GM21737 (cell line): ENCODE measurements at regions not wholly inside any gene's neighbourhood (a gene's known extent, or its start where the extent isn't known, plus 50 kb on each side); places are given as distances from the start of the nearest gene placed in this dataset.

Experiments used
- ATAC-seq: cut with Tn5 transposase; IDR thresholded peaks from one replicate; pipeline ENCODE4 v1.9.1; 2021; ENCODE audit warnings: mild to moderate bottlenecking, moderate library complexity; ENCODE audit not compliant: unreplicated experiment

DNA sequence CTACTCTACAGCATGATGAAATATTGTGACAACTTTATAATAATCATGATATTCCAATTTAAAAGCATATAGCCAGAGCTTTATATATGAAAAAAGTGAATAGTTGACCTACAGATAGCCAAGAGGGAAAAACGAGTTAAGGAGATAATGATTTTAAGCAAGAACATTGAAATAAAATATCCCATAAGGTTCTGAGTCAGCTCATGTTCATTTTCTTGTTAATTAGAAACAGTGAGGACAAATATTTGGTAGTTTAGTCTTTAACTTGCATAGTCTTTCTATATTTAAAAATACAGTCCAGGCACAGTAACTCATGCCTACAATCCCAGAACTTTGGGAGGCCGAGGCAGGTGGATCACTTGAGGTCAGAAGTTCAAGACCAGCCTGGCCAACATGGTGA lies 55.8 kb upstream of the CDH6 start:
- ATAC-seq, result no peak

DNA sequence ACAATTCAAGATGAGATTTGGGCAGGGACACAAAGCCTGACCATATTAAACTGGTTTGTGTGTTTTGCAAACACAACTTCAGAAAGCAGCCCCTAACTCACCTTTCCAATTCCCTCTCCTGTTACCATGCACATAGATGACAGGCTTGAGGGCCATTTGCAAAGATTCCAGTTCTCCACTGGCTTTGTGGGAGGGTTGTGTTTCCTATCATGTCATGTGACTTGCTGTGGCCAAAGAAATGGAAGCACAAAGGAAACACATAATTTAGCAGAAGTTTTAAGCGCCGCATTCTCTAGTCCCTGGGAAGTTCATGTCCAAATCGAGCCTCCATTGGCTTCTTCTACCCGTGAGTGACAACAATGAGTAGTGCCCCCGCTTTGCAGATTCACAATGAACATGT lies 57.9 kb upstream of the CDH6 start:
- no peak for ATAC-seq

DNA sequence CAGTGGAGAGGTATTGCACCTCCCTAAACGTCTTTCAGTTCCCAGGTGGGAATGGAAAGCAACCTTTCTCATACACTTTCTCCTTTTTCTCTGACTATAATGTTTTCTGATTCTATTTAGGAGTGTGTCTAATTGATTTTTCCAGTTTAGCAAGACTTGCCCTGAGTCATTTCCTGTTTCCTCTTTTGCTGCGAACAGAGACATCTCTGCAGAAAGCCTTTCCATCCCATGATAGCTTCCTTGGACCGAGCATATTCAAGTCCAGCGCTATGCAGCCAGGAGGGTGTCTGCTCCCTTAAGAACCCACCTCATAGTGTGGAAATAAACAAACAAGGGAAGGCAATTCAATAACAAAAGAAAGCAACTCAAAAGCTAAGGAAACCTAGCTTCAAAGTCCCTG lies 60.0 kb upstream of the CDH6 start:
- ATAC-seq, result no peak

DNA sequence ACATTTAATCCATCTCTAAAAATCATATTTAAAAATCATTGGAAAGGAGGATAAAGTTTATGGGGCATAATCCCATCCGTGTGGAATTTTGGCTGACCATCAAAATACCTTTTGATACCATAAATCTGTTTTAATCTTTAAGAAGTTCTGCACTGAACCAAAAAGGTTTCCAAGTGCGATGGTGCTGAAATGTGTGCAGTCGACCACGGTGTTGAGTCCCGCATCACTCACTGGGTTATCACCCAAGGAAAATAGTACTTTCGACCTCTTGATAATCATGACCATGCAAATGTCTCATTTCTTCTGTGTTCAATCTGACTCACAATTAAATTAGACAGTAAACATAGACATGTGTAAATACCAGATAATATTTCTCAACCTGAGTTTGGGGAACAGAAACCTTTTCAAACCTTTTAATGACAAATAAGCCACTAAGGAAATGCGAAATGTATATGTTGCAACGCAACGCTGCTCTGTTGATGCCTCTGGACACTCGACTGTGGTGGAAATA lies 62.0 kb upstream of the CDH6 start:
- ATAC-seq, result no peak

DNA sequence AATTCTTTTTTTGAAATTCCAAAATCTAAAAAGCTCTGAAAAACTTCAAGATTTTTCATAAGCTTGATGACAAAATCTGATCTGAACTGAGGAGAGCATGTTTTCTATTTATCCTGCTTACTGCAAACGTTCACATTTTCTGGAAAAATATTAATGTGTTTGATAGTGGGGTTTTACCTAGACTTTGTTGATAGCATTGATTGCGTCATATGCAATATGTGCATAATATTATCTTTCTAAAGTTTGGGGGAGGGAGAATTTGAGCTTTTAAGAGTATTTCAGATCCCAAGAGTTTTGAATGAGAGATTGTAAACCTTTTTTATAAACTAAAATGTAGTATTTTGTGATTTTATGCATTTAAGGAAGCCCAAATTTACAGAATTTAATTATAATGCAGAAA lies 62.8 kb upstream of the CDH6 start:
- ATAC-seq, result no peak

DNA sequence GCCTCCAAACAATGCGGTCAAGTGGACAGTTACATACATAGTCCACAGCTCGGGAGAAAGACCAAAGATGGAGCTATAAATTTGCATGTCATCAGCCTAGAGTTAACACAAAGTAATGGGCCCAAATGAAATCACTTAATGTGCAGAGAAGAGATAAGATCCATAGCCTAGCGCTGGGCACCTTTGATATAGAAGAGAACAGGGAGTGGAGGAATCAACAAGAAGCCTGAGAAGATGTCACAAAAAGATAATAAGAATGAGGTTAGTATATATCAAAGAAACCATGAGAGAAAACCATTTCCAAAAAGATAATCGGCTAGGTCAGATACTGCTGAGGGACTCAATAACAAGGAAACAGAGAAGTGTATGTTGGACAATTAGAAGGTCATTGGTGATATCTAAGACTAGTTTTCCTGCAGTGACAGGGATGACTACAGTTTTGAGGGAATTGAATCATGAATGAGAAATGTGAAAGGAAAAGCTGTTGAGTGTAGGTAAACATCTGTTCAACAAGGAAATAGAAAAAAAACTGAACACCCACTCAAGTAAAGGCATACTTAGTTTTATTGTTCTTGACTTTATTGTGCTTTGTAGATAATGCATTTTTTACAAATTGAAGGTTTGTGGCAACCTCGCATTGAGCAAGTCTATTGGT lies 68.7 kb upstream of the CDH6 start:
- no peak for ATAC-seq

DNA sequence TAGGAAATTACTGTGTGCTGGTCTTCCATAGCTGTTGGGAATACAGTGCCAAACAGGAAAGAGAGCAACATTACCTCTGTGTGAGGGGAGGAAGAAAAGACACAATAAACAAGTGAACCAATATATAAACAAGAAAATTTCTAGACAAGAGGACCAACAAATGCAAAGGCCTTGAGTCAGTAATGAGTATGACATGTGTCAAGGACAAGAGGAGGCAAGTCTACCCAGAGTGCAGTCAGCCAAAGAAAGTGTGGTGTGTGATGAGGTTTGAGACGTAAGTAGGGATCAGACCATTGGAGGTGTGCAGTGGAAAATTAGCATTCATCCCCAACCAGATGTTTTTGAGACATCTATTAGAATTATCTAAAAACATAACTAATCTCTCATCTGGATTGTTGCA lies 69.5 kb upstream of the CDH6 start:
- no peak for ATAC-seq

DNA sequence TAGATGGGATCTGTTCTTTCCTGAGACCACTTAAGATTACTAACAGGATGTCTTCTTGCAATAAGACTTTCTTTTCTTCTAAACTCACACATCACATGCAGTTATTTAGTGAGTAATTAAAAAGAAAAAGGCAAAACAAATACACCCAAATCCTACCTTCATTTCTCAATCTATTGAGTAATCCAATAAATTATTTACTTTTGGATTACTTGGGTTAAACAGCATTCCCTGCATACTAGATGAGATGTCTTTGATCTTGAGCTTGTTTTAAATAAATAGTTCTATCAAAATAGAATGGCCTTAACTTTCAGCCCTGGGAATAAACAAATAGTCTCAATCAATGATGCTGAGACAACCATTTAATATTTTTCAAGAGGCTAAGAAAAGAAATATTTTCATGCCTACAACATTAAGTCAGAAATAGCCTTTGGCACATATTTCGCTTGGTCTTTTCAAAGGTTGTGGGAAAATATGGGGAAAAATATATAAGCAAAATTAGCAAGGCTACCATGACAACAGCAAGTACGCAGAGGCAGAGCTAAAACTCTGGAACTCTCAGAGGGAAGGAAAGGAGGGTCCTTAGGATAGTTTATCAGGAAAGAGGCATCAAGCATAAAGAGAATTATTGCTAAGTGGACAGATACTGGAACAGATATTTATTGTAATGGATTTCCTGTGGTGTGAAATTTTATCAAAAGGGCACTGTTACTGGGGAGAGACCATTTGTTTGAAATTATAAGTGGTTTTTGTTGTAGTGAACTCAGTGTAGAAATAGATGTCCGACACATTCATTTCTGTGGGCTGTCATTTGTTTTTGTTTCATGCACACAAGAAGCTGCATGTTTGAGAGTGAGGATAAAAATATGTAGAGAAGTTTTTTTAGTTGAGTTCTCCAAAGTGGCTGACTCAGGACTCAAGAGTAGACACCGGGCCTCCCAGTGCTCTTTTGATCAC lies 70.2 kb upstream of the CDH6 start:
- ATAC-seq, result no peak

DNA sequence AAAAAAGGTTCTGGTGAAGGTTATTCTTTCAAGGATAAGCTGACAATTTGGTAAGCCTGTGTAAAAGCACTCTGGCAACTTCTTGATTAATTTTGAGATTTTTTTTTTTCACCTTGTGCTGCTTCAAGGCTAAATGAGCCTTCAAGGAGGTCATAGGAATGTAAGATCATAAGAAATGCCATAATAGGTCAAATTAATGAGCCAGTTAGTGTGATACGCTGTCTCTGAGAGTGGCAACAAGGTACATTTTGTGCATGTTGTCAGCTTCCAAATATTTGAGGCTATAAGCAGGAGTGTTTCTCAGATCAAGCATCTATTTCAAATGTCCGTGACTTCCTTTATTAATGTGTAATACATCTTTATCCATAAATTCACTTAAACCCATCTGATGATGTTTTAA lies 72.3 kb upstream of the CDH6 start:
- ATAC-seq, result no peak

DNA sequence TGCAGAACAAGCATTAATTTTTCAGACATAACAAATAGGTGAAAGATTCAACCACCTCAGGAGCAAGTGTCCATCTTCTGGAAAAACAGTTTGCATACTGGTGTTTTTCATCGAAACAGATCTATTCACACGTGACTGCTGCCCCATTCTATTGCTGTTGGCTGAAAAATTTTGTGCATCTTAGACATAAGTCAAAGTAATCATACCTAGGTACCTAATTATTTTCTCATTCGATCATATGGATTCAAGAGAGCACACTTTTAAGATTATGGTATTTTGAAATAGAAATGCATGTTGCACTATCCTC lies 72.9 kb upstream of the CDH6 start:
- no peak for ATAC-seq

DNA sequence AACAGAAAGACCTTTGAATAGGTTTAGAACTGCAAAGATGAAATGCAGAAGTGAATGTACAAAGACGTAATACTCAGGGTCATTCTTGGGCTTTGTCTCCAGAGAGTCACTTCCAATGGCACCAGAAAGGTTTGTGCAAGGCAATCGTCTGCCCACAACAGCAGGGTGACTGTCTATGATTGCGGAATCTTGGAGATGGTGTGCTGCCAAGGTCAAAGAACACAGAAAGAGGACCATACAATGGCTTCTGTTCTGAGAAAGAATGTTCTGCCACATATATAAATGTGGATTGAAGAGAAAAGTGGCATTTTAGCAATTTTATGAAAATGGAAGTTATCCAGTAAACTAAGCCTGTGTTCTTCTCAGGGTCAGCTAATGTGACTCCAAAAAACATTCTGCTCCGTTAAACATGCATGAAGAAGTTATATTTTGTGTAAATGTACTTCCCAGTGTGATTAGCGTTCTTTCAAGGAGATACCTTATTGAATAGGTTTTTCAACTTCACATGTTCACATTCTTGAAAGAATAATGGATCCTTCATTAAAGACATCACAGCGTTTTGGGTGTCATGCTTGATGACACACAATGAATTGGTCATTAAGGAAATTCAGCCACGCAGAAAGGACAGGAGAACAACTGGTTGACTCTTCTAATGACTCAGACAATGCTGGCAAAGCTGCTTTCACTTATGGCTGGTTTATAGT lies 73.4 kb upstream of the CDH6 start:
- ATAC-seq, result no peak

DNA sequence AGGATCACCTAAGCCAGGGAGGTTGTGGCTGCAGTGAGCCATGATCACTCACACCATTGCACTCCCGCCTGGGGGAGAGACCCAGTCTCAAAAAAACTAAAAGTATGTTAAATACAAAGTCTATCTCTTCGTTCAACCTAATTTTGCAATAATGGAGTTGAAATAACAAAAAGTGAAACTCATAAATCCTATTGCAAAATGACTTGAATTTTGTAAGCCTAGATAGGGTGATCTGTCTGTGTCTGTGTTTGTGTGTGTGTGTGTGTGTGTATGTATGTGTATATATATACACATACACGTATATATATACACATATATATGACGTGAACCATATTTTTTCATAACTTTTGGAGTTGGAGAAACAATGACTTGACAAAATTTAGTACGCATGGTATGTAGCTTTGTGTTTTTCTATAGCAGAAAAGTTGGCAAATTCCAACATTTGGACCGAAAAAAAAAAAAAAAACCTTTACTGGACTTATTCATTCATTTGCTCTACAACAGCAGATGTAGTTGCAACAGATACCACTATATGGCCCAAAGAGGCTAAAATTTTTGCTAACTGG lies 76.9 kb upstream of the CDH6 start:
- ATAC-seq, result no peak

DNA sequence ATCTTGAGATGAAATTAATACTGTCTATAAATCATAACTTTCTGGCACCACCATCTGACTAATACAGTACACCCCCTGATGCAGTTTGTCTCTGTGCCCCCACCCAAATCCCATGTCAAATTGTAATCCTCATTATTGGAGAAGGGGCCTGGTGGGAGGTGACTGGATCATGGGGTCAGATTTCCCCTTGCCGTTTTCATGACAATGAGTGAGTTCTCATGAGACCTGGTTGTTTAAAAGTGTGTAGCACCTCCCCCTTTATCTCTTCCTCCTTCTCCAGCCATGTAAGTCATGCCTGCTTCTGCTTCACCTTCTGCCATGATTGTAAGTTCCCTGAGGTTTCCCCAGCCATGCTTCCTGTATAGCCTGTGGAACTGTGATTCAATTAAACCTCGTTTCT lies 78.7 kb upstream of the CDH6 start:
- no peak for ATAC-seq

DNA sequence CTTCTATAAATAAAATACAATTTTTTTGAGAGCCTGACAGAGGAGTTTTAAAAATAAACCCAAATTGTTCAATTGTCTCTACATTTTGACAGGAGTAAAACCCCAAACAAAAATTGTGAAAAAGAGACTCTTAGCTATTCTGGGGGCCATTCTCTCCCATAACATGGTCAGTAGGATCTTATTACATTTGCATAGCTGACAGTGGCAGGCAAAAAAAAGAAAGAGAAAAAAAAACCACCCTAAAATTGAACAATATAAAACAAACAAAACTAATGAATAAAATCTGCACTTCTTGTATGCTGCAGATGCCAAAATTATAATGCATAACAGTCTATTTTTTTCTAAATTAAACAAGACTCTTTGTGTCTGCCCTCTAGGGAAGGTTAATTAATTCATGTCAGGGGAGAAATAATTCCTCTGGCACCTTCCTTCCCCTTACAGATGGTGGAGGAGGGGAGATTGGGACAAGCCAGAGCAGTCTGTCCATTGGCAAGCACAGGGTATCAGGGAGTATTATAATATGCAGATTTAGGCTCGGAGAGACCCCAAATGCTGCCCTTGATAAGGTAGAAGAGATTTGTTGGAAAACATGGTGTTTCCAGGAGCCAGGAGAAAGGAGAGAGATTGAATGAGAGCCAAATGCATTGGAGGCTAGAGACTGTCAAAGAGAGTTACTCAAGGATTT lies 79.7 kb upstream of the CDH6 start:
- ATAC-seq, result no peak

DNA sequence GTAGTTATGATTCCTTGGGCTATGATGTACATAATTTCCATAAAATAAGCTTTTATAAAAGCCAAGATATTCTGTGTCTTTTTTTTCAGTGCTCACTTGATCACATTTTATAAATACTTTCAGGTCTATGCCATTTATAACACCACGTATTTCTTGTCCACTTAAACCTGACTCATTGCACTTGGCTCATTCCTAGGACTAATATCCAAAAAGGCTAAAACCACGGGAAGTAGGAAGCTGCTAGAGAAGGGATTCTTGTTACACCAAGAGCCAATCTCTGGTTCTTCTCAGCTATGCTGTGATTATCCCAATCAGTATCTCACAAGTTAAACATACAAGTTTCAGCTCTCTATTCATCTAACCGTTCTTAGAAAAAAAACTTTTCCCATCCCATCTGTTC lies 80.4 kb upstream of the CDH6 start:
- no peak for ATAC-seq

DNA sequence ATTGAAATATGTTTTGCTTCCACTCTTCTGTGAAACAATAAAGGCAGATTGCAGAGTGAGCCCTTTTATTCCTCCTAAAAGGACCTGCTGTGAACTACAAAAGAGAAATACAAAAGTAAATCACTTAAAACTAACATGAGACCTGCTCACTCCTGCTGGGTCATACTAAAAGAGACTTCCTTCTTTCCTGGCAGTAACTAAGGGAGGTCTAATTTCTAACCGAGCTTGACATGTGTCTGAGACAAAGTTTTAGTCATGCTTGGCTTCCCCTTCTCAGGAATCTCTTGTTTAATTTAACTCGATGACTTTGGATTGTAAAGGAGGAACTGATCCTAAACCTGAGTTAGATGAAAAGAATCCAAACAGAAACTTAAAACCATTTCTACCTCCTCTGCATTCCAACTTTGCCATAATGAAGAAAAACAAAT lies 86.4 kb upstream of the CDH6 start:
- no peak for ATAC-seq

DNA sequence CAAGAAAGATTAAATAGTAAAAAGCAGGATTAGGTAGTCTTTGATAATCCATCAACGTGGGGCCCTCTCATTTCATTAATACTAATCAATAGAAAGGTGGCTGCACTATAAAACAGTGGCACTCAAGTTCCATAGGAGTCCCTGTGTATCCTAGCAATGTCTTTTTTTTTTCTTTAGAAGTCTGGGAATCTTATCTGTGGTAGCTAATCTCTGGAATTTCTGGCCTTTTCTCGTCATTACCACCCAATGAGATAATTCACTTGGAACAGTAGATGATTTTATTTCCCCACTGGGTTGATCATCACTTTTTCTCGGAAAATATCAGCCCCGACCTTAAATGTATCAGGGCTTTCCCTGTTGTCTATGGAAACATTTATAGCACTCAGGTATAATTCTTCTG lies 86.8 kb upstream of the CDH6 start:
- no peak for ATAC-seq

DNA sequence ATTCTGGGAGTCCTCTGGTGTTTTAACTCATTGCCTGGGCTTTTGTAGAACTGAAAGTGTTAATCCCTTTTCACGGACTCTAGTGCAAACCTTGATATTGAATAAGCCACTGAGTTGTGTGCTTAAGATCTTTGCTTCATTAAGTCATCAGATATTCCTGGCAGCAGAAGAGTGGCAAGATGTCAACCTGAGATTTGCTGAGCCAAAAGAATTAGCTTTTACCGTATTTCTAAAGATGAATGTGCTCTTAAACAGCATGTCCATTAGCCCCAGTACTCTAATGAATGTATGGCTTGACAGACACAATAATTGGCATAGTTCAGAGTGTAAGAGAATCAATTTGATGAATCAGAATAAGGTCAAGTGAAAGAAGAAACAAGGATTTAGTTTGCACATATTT lies 87.2 kb upstream of the CDH6 start:
- ATAC-seq, result no peak

DNA sequence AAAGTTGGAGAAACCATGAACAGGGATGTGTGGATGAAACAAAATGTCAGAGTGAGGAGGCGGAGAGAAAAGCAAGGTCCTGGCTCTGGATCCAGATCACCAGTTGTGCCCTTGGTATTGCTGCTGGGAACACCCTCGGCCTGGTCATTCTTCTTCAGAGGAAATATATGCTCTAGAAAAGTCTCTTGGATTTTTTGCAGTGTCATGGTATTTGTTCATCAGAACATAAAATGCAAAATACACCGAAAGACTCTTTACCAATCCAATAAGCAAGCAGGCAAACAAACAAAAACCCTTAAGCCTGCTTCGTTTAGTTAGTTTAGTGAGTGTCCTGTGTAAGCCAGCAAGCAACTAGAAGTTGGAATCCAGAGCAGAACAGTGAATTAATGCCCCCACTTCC lies 88.7 kb upstream of the CDH6 start:
- no peak for ATAC-seq

DNA sequence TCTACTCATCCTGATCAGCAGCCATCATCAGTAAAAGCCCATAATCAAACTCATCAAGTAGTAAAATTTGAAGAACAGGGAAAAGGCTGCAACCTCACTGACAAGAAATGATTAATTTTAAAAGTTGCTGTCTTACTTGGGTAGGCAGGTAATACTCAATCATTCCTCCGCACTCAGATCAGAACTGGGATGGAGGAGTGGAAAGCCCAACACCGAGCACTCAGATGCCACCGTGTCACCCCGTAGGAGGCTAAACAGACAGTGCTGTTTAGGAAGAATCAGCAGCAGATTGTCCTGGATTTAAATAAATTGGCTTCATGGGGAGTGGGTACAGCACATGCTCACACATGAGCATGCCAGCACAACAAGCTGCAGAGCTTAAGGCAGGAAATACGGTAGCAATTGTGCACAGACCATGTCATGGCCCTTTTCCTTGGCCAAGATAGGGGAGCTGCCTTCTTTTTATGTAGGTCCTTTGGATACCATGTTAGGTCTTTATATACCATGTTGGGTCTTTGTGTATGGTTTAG lies 92.6 kb upstream of the CDH6 start:
- no peak for ATAC-seq
